Left renal cortex interstitium (tissue), 4 donors: ENCODE measurements at regions not wholly inside any gene's neighbourhood (a gene's known extent, or its start where the extent isn't known, plus 50 kb on each side); places are given as distances from the start of the nearest gene placed in this dataset.
A peak's percentile ranks its signal among the peaks of the same experiment; 100 is the strongest.
"Not testable (repeated sequence)": the region's sequence is repeated elsewhere in the genome, so short reads cannot be mapped to it uniquely, and the experiment has no call there.

Experiments
- DNase-seq, 4 donors: peaks; one replicate each; pipeline ENCODE4 v3.0.0-alpha.2; 2013; ENCODE audit warnings: low read depth in 4 of 4, low spot score in 2 of 4, missing footprints in 1 of 4

DNA sequence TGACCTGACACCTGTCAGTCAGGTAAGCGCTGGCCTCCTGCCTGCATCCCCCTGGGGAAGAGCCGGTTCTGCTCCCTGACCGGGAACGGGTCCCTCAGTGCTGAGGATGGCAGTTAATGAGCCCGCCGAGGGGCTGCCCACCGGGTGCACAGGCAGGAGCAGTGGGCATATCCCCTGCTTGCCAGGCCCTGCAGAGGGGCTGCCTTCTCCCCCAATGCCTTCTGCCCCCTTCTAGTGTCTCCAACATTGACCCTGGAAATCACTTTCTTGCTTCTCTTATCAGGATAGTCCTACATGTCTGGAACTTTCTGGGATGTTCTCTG lies 388.5 kb downstream of the SEC14L1 start:
- no peak for DNase-seq

DNA sequence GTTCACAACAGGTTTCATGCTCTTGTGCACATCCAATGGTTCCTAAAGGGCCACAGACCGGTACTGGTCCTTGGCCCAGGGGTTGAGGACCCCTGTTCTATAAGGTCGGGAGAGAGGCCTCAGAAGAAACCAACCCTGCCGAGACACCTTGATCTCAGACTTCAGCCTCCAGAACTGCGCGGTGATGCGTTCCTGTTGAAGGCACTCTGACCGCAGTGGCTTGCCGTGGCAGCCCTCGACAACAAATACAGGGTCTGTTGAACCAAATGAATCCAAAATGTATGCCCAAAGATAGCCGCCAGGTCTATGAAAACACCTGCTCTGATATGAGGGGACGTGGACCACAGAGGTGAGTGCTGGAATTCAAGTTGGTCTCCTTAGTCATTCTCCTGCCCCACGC lies 389.8 kb downstream of the SEC14L1 start:
- DNase-seq, result no peak

DNA sequence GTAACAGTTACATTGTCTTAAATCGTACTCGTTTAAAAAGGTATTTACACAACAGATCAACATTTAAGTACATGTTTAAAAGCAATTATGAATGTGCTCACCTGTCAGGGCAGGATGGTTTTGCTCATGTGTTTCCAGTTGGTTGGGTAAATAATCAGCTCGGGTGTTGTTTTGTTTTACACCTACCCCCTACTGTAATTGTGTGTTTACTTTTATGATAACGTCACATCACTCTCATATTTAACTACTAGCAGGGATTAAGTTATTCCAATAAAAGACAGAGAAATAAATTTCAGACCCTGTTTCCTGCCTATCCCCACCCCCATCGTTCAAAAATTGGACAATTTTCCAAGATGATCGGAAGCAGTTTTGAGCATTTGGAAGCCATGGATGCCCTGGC lies 390.2 kb downstream of the SEC14L1 start:
- no peak for DNase-seq

DNA sequence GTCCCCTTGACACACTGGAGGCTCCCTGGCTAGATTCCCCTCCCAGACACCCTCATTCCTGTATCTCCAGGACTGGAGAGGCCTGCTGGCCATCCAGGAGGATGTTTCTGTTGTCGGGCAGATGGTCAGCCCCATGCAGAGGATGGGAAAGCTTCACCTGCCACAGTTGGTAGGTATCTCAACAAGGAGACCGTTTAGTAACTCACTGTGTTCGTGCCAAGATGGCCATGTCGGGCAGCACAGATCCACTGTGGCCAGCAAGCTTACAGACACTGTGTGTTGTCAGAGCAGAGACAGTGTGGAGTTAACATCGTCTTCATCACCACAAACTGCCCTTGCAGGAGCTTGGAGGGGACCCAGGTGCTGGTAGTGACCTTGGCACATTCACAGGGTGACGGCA lies 390.9 kb downstream of the SEC14L1 start:
- no peak for DNase-seq

DNA sequence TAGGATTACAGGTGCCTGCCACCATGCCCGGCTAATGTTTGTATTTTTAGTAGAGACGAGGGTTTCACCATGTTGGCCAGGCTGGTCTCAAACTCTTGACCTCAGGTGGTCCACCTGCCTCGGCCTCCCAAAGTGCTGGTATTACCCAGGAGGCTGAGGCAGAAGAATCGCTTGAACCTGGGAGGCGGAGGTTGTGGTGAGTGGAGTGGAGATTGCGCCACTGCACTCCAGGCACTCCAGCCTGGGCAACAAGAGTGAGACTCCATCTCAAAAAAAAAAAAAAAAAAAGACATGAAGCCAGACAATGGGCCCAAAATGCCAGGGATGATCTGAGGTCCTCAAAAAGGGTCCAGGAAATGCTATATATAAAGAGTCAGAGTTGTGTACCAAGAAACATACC lies 392.9 kb downstream of the SEC14L1 start:
- not testable (repeated sequence) for DNase-seq

DNA sequence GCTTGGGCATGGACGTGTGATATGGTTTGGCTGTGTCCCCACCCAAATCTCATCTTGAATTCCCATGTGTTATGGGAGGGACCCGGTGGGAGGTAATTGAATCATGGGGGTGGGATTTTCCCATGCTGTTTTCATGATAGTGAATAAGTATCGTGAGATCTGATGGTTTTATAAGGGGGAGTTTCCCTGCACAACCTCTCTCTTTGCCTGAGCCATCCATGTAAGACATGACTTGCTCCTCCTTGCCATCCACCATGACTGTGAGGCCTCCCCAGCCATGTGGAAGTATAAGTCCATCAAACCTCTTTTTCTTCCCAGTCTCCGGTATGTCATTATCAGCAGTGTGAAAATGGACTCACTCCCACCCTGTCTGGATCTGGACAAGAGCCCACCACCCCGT lies 393.4 kb downstream of the SEC14L1 start:
- DNase-seq, result no peak

DNA sequence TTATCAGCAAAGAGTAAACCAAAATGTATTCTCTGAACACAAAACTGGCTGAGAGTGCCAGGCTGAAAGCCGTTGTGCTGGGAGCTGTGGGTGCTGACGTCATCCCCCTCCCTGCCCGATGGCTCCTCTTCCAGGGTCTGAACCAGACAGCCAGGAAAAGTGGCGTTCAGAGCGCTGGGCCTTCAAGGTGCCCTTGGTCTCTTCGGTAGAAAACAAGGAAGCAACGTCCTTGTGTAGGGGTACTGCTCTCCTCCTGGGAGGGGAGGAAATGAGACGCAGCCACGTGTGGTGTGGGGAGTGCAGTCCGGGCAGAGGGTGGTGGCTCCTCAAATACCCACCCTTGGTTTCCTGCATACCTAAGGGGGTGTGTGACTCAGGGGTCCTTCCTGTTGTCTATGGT lies 394.7 kb downstream of the SEC14L1 start:
- no peak for DNase-seq

DNA sequence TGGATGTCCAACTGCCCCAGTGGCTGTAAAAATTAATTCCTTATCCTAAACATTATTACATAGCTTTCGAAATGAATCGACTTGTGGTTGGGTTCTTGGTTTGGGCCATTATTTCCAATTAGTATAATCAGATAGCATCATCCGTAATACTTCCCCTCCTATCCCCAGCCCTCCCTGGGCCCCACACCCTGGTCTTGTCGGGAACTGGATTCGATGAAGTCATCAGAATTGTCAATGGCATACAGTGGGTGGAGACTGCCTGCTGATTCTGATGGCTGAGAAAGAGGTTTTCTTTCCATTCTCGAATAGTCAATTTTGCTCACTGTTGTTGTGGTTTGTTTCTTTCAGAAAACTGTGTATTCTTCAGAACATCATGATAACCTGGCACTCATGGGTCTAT lies 395.1 kb downstream of the SEC14L1 start:
- DNase-seq, result no peak

DNA sequence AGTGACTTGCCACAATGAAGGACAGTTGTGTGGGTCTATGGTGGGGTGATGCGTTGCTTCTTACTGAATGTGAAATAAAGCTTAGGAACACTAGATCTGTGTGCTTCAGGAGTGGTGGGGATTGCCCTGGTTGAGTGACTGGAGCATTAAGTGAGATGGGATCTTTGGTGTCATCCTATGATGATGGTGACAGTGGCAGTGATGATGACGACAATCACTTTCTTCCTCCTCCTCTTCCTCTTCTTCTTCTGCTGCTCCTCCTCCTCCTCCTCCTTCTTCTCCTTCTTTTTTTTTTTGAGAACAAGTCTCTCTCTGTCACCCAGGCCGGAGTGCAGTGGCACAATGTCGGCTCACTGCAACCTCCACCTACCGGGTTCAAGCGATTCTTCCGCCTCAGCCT lies 396.8 kb downstream of the SEC14L1 start:
- DNase-seq, result no peak

DNA sequence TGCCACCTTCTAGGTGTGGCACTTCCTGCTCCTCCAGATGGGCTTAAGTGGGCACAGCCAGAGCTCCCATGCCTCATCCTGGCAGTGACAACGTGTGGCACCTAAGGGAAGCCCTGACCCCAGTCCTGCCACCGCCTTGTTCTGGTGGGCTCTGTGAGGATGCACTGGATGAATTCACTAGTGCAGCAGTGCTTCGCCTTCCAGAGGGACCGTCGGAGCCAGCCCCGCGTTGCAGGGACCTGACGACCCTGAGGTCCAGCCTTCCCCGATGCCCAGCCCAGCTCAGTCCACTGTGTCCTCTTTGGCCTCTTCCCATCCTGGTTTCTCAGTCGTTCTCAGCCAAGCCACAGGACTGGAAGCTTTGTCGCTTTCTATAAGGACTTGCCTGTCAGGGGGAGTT lies 399.8 kb downstream of the SEC14L1 start:
- DNase-seq, result no peak

DNA sequence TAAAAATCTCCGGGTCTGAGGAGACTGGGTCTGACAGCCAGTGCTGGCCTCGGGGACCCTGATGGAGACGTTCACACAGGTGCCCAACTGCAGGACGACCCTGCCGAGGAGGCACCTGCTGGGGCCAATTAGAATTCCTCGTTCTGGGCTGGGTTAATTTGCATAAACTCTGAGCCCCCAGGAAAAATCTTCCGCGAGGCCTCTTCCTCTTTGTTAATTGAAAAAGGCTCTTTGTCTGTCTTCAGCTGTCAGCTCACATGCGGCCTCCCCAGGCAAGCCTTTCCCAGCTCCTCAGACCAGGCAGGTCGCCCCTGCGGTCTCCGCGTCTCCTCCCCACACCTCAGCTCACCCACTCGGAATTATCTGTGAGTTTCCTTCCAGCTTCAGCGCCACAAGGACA lies 400.2 kb downstream of the SEC14L1 start:
- no peak for DNase-seq

DNA sequence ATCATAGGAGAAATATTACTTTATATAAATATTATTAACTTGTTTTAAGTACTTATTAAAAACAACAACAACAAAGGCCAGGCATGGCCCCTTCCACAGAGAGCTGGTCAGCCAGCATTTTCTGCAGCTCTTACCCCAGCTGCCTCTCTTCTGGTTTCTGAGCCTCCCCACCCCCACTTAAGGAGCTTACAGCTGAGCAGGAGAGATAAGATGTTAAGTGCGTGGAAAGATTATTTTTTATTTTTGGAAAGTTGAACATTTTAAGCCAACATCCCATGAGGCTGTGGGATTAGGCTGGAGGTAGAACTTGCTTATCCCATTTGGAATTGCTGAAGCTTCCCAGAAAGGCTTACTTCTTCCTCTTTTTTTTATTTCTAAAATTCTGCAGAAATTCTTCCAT lies 401.2 kb downstream of the SEC14L1 start:
- no peak for DNase-seq

DNA sequence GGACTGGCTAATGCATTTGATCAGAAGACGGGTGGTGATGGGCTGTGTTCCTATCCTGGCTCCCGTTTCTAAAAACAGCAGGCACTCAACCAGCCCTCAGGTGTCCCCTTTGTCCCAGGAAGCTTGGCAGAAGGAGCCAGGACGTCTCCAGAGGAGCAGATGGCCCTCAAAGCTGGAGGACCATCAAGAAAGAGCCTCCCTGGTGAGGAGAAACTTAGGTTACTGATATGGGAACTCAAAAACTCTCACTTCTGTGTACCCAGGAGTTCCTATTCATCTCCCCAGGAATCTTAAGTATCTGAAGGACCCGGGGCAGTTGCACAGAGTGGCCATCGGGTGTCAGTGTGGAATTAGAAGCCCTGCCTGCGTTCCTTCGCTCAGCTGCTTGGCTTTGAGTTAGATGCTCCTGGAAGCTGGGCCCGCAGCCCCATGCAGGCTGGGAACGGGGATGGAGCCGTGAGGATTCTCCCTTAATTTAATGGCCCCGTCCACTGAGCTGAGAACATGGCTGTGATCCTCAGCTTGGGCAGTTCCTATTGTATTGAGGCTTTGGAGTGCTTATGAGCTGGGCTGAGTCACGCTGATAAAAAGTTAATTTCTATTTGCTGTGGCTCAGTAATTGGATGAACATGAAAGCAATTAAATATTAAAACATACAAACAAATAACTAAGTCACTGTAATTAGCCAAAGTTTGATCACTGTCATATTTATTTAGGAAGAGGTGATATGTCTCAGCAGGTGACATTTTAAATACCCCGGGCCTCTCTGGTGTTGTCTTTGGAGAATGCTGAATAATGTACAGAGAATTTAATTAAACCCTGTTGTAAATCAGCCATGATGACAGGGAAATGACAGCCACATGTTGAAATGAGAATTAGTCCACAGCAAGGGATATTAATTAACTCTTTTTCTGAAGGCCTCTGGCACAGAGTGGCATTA lies 402.1 kb downstream of the SEC14L1 start:
- DNase-seq, result peak in 3 of 4 donors; percentile 55 to 77 (median 74)

DNA sequence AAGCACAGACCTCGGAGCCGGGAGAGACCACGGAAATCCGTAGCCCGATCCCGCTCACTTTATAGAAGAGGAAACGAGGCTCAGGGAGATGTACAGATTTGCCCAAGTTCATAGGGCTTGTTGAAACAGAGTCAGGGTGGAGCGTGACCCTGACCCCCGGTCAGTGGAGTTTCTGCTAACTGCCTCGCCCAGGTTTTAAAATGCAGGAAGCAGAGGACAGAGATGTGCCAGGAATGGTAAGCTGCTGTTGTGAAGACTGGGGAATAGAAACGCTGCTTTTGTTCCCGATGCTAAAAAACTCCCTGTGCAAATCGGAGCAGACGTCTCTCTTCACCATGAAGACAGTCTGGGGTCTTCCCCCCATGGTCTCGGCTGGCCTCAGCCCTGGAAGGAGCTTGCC lies 403.0 kb downstream of the SEC14L1 start:
- DNase-seq, result no peak

DNA sequence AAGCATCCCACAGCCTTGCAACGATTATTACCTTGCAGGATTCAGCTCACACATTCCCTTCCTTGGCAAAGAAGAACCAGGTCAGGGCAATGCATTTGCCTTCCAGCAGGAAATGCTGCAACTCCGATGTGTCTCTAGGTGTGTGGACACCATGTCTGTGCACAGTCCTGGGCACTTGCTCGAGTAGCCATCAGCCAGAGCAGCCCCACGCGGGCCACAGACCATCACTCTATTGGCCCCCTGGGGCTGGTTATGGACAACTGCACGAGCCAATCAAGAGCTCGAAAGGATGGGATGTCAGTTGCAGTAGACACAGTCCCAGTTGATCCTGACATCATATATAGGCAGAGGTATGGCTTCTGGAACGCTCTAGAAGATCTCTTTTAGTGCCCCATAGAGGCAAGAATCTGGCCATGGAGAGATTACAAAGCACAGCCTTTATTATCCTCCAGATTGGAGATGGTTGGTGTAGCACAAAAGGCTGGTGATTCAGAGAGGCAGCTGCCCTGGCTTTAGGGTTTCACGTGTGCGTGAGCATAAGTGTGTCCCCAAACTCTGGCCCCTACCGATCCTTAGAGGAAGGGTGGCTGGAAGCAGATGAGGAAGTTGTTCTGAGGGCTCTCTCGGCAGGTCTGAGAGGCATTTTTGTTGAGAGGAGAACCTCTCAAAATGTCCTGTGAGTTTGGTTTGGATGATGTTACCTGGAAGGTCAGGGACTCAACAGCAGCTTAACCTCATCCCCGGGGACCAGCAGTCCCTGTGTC lies 403.8 kb downstream of the SEC14L1 start:
- no peak for DNase-seq

DNA sequence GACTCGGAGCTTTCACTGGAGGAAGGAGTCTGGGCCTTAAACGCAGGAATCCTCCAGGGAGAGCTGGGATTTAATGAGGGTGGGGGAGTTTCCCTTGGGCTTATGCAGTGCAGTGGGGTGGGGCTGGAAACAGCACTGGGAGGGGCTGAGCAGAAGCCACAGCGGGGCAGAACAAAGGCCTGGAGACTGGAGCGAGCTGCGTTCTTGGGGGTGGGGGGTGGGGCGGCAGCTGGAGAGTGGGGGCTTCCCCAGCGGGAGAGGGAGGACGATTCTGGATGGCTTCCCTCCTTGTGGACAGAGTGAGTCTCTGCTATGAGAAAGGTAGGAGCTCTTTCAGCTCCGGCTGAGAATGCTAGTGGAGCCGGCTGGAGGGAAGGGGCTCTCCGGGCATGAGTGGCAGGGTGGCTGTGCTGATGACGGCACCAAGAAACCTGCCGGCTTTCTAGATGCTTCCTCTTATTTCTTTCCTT lies 406.0 kb downstream of the SEC14L1 start:
- DNase-seq, result peak in 2 of 4 donors; percentile 26 to 36

DNA sequence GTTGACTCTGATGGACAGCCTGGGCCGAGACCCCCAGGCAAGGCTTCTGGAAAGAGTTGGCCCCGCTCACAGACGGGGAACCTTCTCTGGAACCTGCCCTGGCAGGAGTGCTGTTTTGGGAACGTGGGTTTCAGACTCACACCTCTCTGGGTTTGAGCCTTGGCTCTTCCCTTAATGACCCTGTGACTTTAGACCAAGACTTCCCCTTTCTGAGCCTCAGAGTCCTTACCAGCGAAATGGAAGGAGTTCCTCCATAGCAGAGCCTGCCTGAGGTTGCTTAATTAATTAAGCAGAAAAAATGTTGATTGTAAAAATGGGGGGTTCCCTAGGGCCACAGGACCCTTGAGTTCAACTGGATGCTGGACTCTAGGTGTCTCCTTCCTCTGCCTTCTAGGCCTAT lies 408.2 kb downstream of the SEC14L1 start:
- DNase-seq, result no peak

DNA sequence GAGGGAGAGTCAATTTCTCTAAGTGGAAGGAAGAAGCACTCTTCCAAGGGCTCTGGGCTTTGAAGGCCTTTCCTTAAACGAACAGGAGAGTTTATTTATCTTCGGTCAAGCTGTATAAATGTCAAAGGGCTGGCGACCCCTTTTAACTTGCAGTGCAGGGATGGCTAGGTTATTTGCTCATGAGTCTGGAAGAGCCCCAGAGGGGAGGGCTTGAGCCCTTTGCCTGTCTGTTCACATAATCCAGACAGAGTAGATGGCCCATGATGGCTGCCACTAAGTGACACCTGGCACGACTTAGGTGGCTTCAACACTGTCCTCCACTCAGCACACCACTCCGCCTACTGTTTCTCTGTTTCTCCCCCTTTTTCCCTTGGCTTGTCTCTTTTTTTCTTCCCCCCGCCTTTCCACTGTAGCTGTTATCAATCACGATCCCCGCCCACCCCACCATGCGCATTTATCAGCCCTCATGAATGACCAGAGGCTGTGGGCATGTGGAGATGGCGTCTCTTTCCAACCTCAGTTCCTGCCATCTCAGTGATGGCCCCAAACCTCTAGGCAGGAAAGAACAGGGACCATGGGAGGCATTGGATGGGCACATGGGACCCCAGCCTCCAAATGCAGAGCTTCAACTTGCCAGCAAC lies 408.7 kb upstream of the TNRC6C start:
- no peak for DNase-seq

DNA sequence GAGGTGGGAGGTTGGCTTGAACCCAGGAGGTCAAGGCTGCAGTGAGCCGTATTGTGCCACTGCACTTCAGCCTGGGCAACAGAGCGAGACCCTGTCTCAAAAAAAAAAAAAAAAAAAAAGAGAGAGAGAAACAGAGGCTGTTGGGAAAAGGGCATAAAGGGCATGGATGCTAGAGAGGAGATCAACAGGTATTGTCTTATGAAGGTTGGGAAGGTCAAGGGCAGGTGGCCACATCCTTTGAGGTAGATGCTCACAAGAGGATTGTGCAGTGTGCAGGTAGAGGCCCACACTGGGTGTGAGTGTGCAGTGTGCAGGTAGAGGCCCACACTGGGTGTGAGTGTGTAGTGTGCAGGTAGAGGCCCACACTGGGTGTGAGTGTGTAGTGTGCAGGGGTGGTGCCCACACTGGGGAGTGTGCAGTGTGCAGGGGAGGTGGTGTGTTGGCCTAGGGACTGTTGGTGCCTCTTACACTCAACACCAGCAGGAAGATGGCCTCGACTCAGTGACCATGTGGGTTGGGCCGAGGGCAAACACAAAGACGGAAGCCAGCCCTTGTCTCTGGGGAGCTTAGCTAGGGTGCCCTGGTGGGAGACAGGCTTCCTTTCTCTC lies 404.9 kb upstream of the TNRC6C start:
- no peak for DNase-seq

DNA sequence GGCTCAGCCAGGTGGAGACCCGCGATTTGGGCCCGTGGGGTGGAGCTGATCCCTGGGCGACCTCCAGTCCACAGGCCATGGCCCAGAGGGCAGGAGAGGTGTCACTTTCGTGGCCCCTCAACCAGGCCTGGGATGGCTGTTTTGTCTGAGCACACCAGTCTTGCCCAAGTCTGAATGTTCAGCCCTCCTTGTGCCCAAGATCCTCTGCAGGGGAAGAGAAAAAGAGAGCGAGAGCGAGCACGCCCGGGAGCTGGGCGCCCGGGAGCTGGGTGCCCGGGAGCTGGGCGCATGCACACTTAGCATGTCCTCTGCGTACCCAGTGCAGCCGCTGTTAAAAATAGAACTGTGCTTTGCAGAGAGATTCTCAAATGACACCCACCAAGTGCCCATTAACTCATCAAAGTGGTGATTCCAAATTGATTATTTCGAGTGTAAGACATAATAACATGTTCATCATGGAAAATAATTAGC lies 403.3 kb upstream of the TNRC6C start:
- DNase-seq, result no peak

DNA sequence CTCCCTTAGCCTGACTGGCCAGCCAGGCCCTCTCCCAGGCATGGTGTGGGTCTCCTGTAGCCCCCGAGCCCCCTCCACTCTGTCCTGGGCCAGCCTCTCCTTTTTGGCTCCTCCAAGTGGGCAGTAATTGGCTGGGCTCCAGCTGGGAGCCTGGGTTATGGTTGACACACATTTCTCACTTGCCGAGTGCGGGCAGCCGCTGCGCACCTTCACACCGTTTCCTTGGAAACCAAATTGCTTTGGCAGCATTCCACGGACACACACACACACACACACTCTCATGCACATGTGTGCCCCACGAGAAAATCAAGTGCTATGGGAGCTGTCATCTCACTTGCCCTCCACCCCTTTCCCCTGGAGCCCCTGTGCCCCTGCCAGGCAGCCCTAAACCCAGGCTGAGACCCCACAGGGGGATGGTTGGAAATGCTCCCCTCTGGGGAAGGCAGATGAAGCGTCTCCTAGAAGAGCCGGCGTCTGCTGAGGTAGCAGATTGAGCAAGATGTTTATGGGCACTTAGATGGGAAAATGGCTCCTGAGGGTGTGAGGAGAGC lies 402.7 kb upstream of the TNRC6C start:
- DNase-seq, result peak in 1 of 4 donors; percentile 59
